H1 (cell line): ENCODE measurements at regions not wholly inside any gene's neighbourhood (a gene's known extent, or its start where the extent isn't known, plus 50 kb on each side); places are given as distances from the start of the nearest gene placed in this dataset.

Experiments used
- CTCF ChIA-PET: fragments of 300-600 bp; sonication (Branson Sonifier 250); formaldehyde crosslinking; loops from one replicate; lab custom pipeline; 2021; ENCODE audit not compliant: partially characterized antibody; lab: Charles Lee
- POLR2A ChIA-PET: fragments of 300-600 bp; sonication (Branson Sonifier 250); formaldehyde crosslinking; loops from one replicate; lab custom pipeline; 2021; ENCODE audit warnings: inconsistent platforms; ENCODE audit not compliant: partially characterized antibody; lab: Charles Lee
- DNase-seq, 2 experiments: peaks; one replicate each; pipeline versions ENCODE4 v3.0.0 to v3.0.0-alpha.2; 2010 to 2022; ENCODE audit warnings: low spot score in 2 of 2, low read depth in 1 of 2, mixed read lengths in 1 of 2
- FAIRE-seq: peaks from 2 replicates; lab custom pipeline; 2011; peaks lifted over from hg19 to GRCh38; lab: Jason Lieb, UNC
- H2AFZ ChIP-seq: 2 replicates; pipeline ENCODE4 v1.8.1; 2012; ENCODE audit warnings: low read length, inconsistent platforms
- H2AK5ac ChIP-seq: 2 replicates; pipeline ENCODE4 v1.6.1; 2013; ENCODE audit warnings: low read depth, low read length
- H2BK120ac ChIP-seq: replicated peaks from 2 replicates; pipeline ENCODE3; 2013; ENCODE audit warnings: low read depth, low read length, inconsistent platforms
- H2BK12ac ChIP-seq: 2 replicates; pipeline ENCODE4 v1.6.1; 2013; ENCODE audit warnings: low read depth, low read length
- H2BK15ac ChIP-seq: 2 replicates; pipeline ENCODE4 v1.6.1; 2013; ENCODE audit warnings: low read length
- H2BK20ac ChIP-seq: 2 replicates; pipeline ENCODE4 v1.6.1; 2013; ENCODE audit warnings: low read length
- H2BK5ac ChIP-seq: 2 replicates; pipeline ENCODE4 v1.6.1; 2013; ENCODE audit warnings: low read depth, low read length
- H3K14ac ChIP-seq: 2 replicates; pipeline ENCODE4 v1.6.1; 2013; ENCODE audit warnings: inconsistent platforms; ENCODE audit not compliant: insufficient read length
- H3K18ac ChIP-seq: 2 replicates; pipeline ENCODE4 v1.6.1; 2013; ENCODE audit warnings: low read length; ENCODE audit errors: extremely low read depth
- H3K23ac ChIP-seq: 2 replicates; pipeline ENCODE4 v1.6.1; 2013; ENCODE audit warnings: inconsistent platforms; ENCODE audit not compliant: insufficient read length
- H3K23me2 ChIP-seq: 2 replicates; pipeline ENCODE4 v1.6.1; 2013; ENCODE audit warnings: low read depth, low read length
- H3K27ac ChIP-seq: 2 replicates; pipeline ENCODE4 v1.6.1; 2011; ENCODE audit warnings: low read depth, low read length, inconsistent platforms
- H3K27me3 ChIP-seq, 4 experiments: replicated peaks in 1 of 4; 1 replicate in 1 of 4; 2 replicates in 3 of 4; pipeline versions ENCODE4 v1.6.1 to v1.8.1; 2011 to 2013; ENCODE audit warnings: low read length in 3 of 4, mild to moderate bottlenecking in 3 of 4, inconsistent platforms in 2 of 4, mixed read lengths in 2 of 4, moderate library complexity in 1 of 4; ENCODE audit not compliant: control insufficient read depth in 3 of 4, insufficient read depth in 3 of 4; ENCODE audit errors: extremely low read depth in 1 of 4
- H3K36me3 ChIP-seq, 4 experiments: 2 replicates each; pipeline versions ENCODE4 v1.6.1 to v1.8.1; 2011 to 2013; ENCODE audit warnings: mild to moderate bottlenecking in 4 of 4, low read length in 3 of 4, moderate library complexity in 2 of 4, control low read depth in 1 of 4, inconsistent platforms in 1 of 4; ENCODE audit not compliant: insufficient read depth in 4 of 4, control insufficient read depth in 2 of 4
- H3K4ac ChIP-seq: replicated peaks from 2 replicates; pipeline ENCODE3; 2013; ENCODE audit warnings: low read length, low read depth, mixed read lengths, inconsistent platforms; ENCODE audit not compliant: insufficient read length
- H3K4me1 ChIP-seq, 4 experiments: replicated peaks in 1 of 4; 1 replicate in 1 of 4; 2 replicates in 3 of 4; pipeline versions ENCODE4 v1.6.1 to v1.8.1; 2011 to 2013; ENCODE audit warnings: low read length in 3 of 4, inconsistent platforms in 2 of 4, mixed read lengths in 1 of 4; ENCODE audit not compliant: insufficient read depth in 4 of 4, control insufficient read depth in 3 of 4
- H3K4me2 ChIP-seq, 2 experiments: 2 replicates each; pipeline versions ENCODE4 v1.6.1 to v1.8.1; 2011 to 2013; ENCODE audit warnings: low read depth in 2 of 2, low read length in 2 of 2, control low read depth in 1 of 2, inconsistent platforms in 1 of 2, mild to moderate bottlenecking in 1 of 2; ENCODE audit not compliant: insufficient read depth in 1 of 2
- H3K4me3 ChIP-seq, 4 experiments: fragments of 200-600, 300-600 bp in 1 of 4; sonication (generic), shearing (Covaris generic), sonication (Bioruptor Twin) in 1 of 4; 2 replicates each; pipeline versions ENCODE4 v1.5.1 to v1.8.1; 2011 to 2016; ENCODE audit warnings: low read length in 4 of 4, low read depth in 3 of 4, control low read depth in 2 of 4, inconsistent platforms in 2 of 4, mild to moderate bottlenecking in 2 of 4, mixed read lengths in 1 of 4, moderate library complexity in 1 of 4; ENCODE audit not compliant: insufficient read depth in 2 of 4; ENCODE audit errors: extremely low read depth in 1 of 4
- H3K56ac ChIP-seq: replicated peaks from 2 replicates; pipeline ENCODE3; 2013; ENCODE audit warnings: low read depth, mild to moderate bottlenecking, mixed read lengths, low read length, inconsistent platforms; ENCODE audit not compliant: insufficient read length
- H3K79me1 ChIP-seq: 2 replicates; pipeline ENCODE4 v1.6.1; 2013; ENCODE audit warnings: low read depth, low read length, control low read depth
- H3K79me2 ChIP-seq, 2 experiments: 2 replicates each; pipeline versions ENCODE4 v1.6.1 to v1.8.1; 2012 to 2013; ENCODE audit warnings: low read length in 2 of 2, mild to moderate bottlenecking in 2 of 2, inconsistent platforms in 1 of 2; ENCODE audit not compliant: insufficient read depth in 2 of 2, control insufficient read depth in 1 of 2
- H3K9ac ChIP-seq, 4 experiments: replicated peaks in 1 of 4; 1 replicate in 1 of 4; 2 replicates in 3 of 4; pipeline versions ENCODE4 v1.6.1 to v1.8.1; 2011 to 2013; ENCODE audit warnings: low read depth in 3 of 4, low read length in 3 of 4, control low read depth in 2 of 4, mild to moderate bottlenecking in 2 of 4, moderate library complexity in 2 of 4, inconsistent platforms in 1 of 4; ENCODE audit errors: extremely low read depth in 1 of 4
- H3K9me3 ChIP-seq, 2 experiments: 2 replicates each; pipeline versions ENCODE4 v1.6.1 to v1.8.1; 2012 to 2013; ENCODE audit warnings: mild to moderate bottlenecking in 2 of 2, moderate library complexity in 2 of 2, control low read depth in 1 of 2, inconsistent platforms in 1 of 2, low read depth in 1 of 2, low read length in 1 of 2, mixed read lengths in 1 of 2; ENCODE audit not compliant: insufficient read depth in 2 of 2
- H4K20me1 ChIP-seq, 2 experiments: replicated peaks in 1 of 2; 2 replicates each; pipeline versions ENCODE3 to v1.8.1; 2011 to 2013; ENCODE audit warnings: inconsistent platforms in 2 of 2, low read length in 2 of 2, mild to moderate bottlenecking in 1 of 2; ENCODE audit not compliant: insufficient read depth in 2 of 2, control insufficient read depth in 1 of 2
- H4K5ac ChIP-seq: 2 replicates; pipeline ENCODE4 v1.6.1; 2013; ENCODE audit warnings: low read length, low read depth, mixed read lengths, inconsistent platforms; ENCODE audit not compliant: insufficient read length
- H4K8ac ChIP-seq: 2 replicates; pipeline ENCODE4 v1.8.0; 2013; ENCODE audit warnings: mild to moderate bottlenecking, moderate library complexity, low read length, inconsistent platforms; ENCODE audit not compliant: insufficient read depth; ENCODE audit errors: extremely low read depth
- H4K91ac ChIP-seq: replicated peaks from 2 replicates; pipeline ENCODE3; 2013; ENCODE audit warnings: low read length, mixed read lengths, inconsistent platforms; ENCODE audit not compliant: insufficient read length
- ASH2L ChIP-seq: fragments of 200-600, 300-600 bp; sonication (generic); IDR thresholded peaks from one replicate; pipeline ENCODE4 v1.7.1; 2017; ENCODE audit warnings: low read length
- BCL11A ChIP-seq, 2 experiments: IDR thresholded peaks; one replicate each; pipeline ENCODE4 v1.6.1; 2011; ENCODE audit warnings: low read depth in 2 of 2, low read length in 2 of 2, mild to moderate bottlenecking in 2 of 2
- CEBPB ChIP-seq: IDR thresholded peaks from 2 replicates; pipeline ENCODE4 v1.6.1; 2012; ENCODE audit warnings: low read depth, low read length
- CHD1 ChIP-seq: IDR thresholded peaks from 2 replicates; pipeline ENCODE4 v1.6.1; 2012; ENCODE audit warnings: low read depth, low read length, improper control_type of control experiment
- CTCF ChIP-seq, 3 experiments: IDR thresholded peaks; 1 replicate in 2 of 3; 2 replicates in 1 of 3; pipeline versions ENCODE4 v1.5.1 to v1.6.1; 2011; ENCODE audit warnings: low read length in 3 of 3, mild to moderate bottlenecking in 3 of 3, inconsistent platforms in 2 of 3, low read depth in 1 of 3, moderate library complexity in 1 of 3; ENCODE audit not compliant: insufficient read depth in 1 of 3; ENCODE audit errors: control extremely low read depth in 1 of 3
- NRF1 ChIP-seq: IDR thresholded peaks from 2 replicates; pipeline ENCODE4 v1.6.1; 2011; ENCODE audit warnings: mild to moderate bottlenecking, low read depth, low read length, improper control_type of control experiment
- RAD21 ChIP-seq, 2 experiments: IDR thresholded peaks in 1 of 2; conservative IDR thresholded peaks in 1 of 2; 2 replicates each; pipeline ENCODE4 v1.6.1; 2011; ENCODE audit warnings: low read depth in 2 of 2, low read length in 2 of 2, improper control_type of control experiment in 1 of 2, inconsistent platforms in 1 of 2, mild to moderate bottlenecking in 1 of 2, moderate library complexity in 1 of 2
- RBBP5 ChIP-seq: IDR thresholded peaks from 2 replicates; pipeline ENCODE4 v1.7.1; 2012; ENCODE audit warnings: low read depth, mild to moderate bottlenecking, inconsistent platforms, low read length, moderate library complexity, borderline replicate concordance
- SP1 ChIP-seq: IDR thresholded peaks from 2 replicates; pipeline ENCODE4 v1.6.1; 2011; ENCODE audit warnings: low read depth, low read length
- SP4 ChIP-seq: IDR thresholded peaks from 2 replicates; pipeline ENCODE4 v1.6.1; 2012; ENCODE audit warnings: low read length, inconsistent platforms
- SUZ12 ChIP-seq: fragments of 200-600 bp; sonication (generic); IDR thresholded peaks from 2 replicates; pipeline ENCODE4 v1.6.1; 2012; ENCODE audit warnings: mild to moderate bottlenecking, inconsistent platforms, low read length, moderate library complexity, mixed read lengths
- YY1 ChIP-seq: IDR thresholded peaks from 2 replicates; pipeline ENCODE4 v1.6.1; 2011; ENCODE audit warnings: low read depth, mild to moderate bottlenecking, low read length
- WGBS, 2 experiments: shearing (Covaris generic) in 1 of 2; methylation state at CpG; one replicate each; pipeline versions ENCODE4 v1.1.6 to v1.1.7; 2013 to 2015; ENCODE audit warnings: low lambda C conversion rate in 2 of 2, mixed read lengths in 2 of 2, inconsistent platforms in 1 of 2, low coverage in 1 of 2, missing lambda C conversion rate in 1 of 2; ENCODE audit not compliant: insufficient replicate concordance in 2 of 2, insufficient coverage in 1 of 2, insufficient read length in 1 of 2; ENCODE audit errors: extremely low coverage in 1 of 2, missing lambda C conversion rate in 1 of 2; 5-methylcytosine and 5-hydroxymethylcytosine counted together

GRCh38 chr15:62799037-62799436 lies 243.5 kb upstream of the TPM1 start:
- H3K27me3 ChIP-seq: no peaks in the 10 kb centered on the region
- 91% methylated on average over 6 of the region's 6 CpGs; no CpG with 5 or more reads in 1 of the 2 experiments for WGBS, 2 experiments
- no peak overlapping the region for H2BK20ac ChIP-seq
- H3K56ac ChIP-seq: no peak overlapping the region
- H3K9ac ChIP-seq: no peak overlapping the region
- no peaks in the 10 kb centered on the region for H3K79me1 ChIP-seq
- no peaks in the 10 kb centered on the region for H3K23me2 ChIP-seq
- H2BK12ac ChIP-seq: no peak overlapping the region
- no peak overlapping the region for H3K4me2 ChIP-seq
- no peak overlapping the region for H4K5ac ChIP-seq
- no peaks in the 10 kb centered on the region; a peak in 1 of 7 replicates for H3K4me1 ChIP-seq
- no peak overlapping the region for H4K8ac ChIP-seq
- H2BK120ac ChIP-seq: no peak overlapping the region
- no peak for DNase-seq
- ChIA-PET CTCF (interaction anchor here (1.8 to 2.6 kb wide), 3 partner anchors 10 to 17 kb away, joined by 6 to 9 read pairs (median 8); no protein-coding TSS in a partner anchor), POLR2A (no interaction called here)
- H3K4me3 ChIP-seq: no peak overlapping the region
- H2BK5ac ChIP-seq: no peak overlapping the region
- FAIRE-seq: no peak
- H4K20me1 ChIP-seq: no peaks in the 10 kb centered on the region
- no peaks in the 10 kb centered on the region; a peak in 2 of 8 replicates for H3K36me3 ChIP-seq
- H2AFZ ChIP-seq: no peak overlapping the region
- H2AK5ac ChIP-seq: no peak overlapping the region
- no peak overlapping the region for H2BK15ac ChIP-seq
- H3K4ac ChIP-seq: no peak overlapping the region
- H3K9me3 ChIP-seq: no peaks in the 10 kb centered on the region
- H3K23ac ChIP-seq: no peak overlapping the region
- no peaks in the 10 kb centered on the region for H3K79me2 ChIP-seq
- no peak overlapping the region for H3K14ac ChIP-seq
- H3K27ac ChIP-seq: no peak overlapping the region
- peak overlapping the region; percentile 67 for H4K91ac ChIP-seq
- no peak overlapping the region for H3K18ac ChIP-seq
- TF ChIP-seq RAD21 (IDR thresholded peaks at IDR 0.05 in 1 of 2, conservative IDR thresholded peaks at IDR 0.05 in 1 of 2; ENCODE audit: low read depth in 2 of 2, low read length in 2 of 2) (no peak), ASH2L (no peak), NRF1 (no peak), SUZ12 (no peak), SP4 (no peak), CHD1 (no peak), CEBPB (no peak), RBBP5 (no peak), CTCF (IDR thresholded peaks at IDR 0.05; ENCODE audit: control extremely low read depth in 1 of 3, insufficient read depth in 1 of 3, low read depth in 1 of 3, low read length in 3 of 3) (no peak), SP1 (no peak), BCL11A (IDR thresholded peaks at IDR 0.05; ENCODE audit: low read depth in 2 of 2, low read length in 2 of 2) (no peak), YY1 (no peak)
